ENCODE measurements at regions not wholly inside any gene's neighbourhood (a gene's known extent, or its start where the extent isn't known, plus 50 kb on each side); places are given as distances from the start of the nearest gene placed in this dataset.
"Not testable (repeated sequence)": the region's sequence is repeated elsewhere in the genome, so short reads cannot be mapped to it uniquely, and the experiment has no call there.

- H3K36me3 ChIP-seq (ENCODE audit: low read depth): no peaks in the 10 kb centered on the region
- no peaks in the 10 kb centered on the region for H3K9me3 ChIP-seq
- no peak overlapping the region for H3K4me3 ChIP-seq
- ATAC-seq (no peak), DNase-seq (no peak)
- TF ChIP-seq, protein P1, sequence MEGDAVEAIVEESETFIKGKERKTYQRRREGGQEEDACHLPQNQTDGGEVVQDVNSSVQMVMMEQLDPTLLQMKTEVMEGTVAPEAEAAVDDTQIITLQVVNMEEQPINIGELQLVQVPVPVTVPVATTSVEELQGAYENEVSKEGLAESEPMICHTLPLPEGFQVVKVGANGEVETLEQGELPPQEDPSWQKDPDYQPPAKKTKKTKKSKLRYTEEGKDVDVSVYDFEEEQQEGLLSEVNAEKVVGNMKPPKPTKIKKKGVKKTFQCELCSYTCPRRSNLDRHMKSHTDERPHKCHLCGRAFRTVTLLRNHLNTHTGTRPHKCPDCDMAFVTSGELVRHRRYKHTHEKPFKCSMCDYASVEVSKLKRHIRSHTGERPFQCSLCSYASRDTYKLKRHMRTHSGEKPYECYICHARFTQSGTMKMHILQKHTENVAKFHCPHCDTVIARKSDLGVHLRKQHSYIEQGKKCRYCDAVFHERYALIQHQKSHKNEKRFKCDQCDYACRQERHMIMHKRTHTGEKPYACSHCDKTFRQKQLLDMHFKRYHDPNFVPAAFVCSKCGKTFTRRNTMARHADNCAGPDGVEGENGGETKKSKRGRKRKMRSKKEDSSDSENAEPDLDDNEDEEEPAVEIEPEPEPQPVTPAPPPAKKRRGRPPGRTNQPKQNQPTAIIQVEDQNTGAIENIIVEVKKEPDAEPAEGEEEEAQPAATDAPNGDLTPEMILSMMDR (IDR thresholded peaks at IDR 0.05): no peak
- H3K4me1 ChIP-seq (ENCODE audit: low read depth): no peaks in the 10 kb centered on the region
- intact Hi-C loops (cut with DNase I, micrococcal nuclease): no loop called here
These were observed 302.7 kb upstream of the CCL2 start for GRCh38 chr17:33952425-33952824.

- Histone ChIP-seq H3K4me1 (ENCODE audit: low read depth) (no peaks in the 10 kb centered on the region), H3K4me3 (no peak overlapping the region), H3K36me3 (ENCODE audit: low read depth) (no peaks in the 10 kb centered on the region), H3K9me3 (no peaks in the 10 kb centered on the region)
- DNase-seq: no peak
- no peak for ATAC-seq
- TF ChIP-seq, protein P1 (IDR thresholded peaks at IDR 0.05): no peak
- intact Hi-C loops (cut with DNase I, micrococcal nuclease): no loop called here
These were observed 300.5 kb upstream of the CCL2 start for GRCh38 chr17:33954597-33954996.

GRCh38 chr17:33955461-33955860, 299.6 kb upstream of the CCL2 start:
- TF ChIP-seq, protein P1 (IDR thresholded peaks at IDR 0.05): no peak
- ATAC-seq (no peak), DNase-seq (no peak)
- no peaks in the 10 kb centered on the region for H3K9me3 ChIP-seq
- H3K4me3 ChIP-seq: no peak overlapping the region
- intact Hi-C loops (cut with DNase I, micrococcal nuclease): no loop called here
- no peaks in the 10 kb centered on the region for H3K36me3 ChIP-seq (ENCODE audit: low read depth)
- no peaks in the 10 kb centered on the region for H3K4me1 ChIP-seq (ENCODE audit: low read depth)

DNA sequence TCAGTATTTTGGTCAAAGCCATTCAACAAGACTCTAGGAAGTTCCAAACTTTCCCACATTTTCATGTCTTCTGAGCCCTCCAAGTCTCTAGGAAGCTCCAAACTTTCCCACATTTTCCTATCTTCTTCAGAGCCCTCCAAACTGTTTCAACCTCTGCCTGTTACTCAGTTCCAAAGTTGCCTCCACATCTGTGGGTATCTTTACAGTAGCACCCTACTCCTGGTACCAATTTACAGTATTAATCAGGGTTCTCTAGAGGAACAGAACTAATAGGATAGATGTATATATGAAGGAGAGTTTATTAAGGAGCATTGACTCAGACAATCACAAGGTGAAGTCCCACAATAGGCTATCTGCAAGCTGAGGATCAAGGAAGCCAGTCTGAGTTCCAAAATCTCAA, 296.0 kb upstream of the CCL2 start:
- intact Hi-C loops (cut with DNase I, micrococcal nuclease); H3K36me3 ChIP-seq (ENCODE audit: low read depth); H3K4me1 ChIP-seq (ENCODE audit: low read depth); H3K4me3 ChIP-seq; H3K9me3 ChIP-seq; DNase-seq; ATAC-seq: not testable (repeated sequence)

- H3K9me3 ChIP-seq: no peaks in the 10 kb centered on the region
- ATAC-seq: no peak
- no peak overlapping the region for H3K4me3 ChIP-seq
- TF ChIP-seq, protein P1 (IDR thresholded peaks at IDR 0.05): no peak
- no peak for DNase-seq
- H3K36me3 ChIP-seq (ENCODE audit: low read depth): no peaks in the 10 kb centered on the region
- intact Hi-C loops (cut with DNase I, micrococcal nuclease): no loop called here
- H3K4me1 ChIP-seq (ENCODE audit: low read depth): peaks cover 9% of the 10 kb centered on the region
These were observed 292.0 kb upstream of the CCL2 start for GRCh38 chr17:33962857-33963655.

DNA sequence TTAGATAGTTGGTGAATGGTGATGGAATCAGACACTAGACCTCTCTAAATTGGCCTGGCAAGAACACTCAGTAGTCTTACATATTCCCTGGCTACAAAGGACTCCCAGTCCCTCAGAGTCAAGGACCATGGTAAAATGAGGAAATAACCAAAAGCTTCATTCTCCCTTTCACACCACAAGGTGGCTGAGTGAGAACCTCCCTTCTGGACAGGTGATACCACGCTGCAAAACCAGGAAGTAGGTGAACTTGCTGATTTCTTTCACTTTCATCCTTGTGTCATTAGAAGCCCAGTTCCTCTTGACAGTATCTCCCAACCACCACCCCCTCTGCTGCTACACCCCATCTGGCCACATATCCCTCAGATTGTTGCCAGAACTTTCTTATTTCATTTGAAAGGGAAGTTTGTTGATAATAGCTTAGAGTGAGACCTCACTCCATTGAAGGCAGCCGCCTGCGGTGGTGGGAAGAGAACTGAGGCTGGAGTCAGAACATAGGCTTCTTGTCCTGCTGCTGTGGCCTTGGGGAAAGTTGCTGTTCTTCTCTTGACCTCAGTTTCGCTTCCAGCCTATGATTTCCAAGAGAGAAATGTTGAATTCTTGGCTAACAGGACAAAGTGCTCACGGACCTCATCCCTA, 290.6 kb upstream of the CCL2 start:
- ATAC-seq: peak; percentile 89
- Histone ChIP-seq H3K4me1 (ENCODE audit: low read depth) (peaks cover 9% of the 10 kb centered on the region), H3K36me3 (ENCODE audit: low read depth) (no peaks in the 10 kb centered on the region), H3K9me3 (no peaks in the 10 kb centered on the region), H3K4me3 (no peak overlapping the region)
- TF ChIP-seq, protein P1 (IDR thresholded peaks at IDR 0.05): peak; percentile 33
- DNase-seq: peak in 1 of 3 donors; percentile 50
- intact Hi-C loops (cut with DNase I, micrococcal nuclease): no loop called here
